ENCODE measurements at regions not wholly inside any gene's neighbourhood (a gene's known extent, or its start where the extent isn't known, plus 50 kb on each side); places are given as distances from the start of the nearest gene placed in this dataset.

DNA sequence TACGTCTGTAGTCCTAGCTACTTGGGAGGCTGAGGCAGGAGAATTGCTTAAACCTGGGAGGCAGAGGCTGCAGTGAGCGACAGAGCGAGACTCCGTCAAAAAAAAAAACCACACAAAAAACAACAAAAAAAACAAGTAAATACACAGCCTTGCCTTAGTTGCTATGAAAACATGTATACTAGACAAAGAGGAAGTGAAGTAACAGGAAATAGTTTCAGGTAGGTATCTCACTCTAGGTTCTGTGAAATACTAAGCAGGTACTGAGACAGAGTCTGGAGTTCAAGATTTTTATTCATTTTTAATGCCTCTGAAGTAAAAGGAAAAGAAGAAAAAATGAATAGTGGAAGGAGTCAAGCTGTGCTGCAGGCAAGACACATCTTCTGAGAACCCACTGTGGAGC is 687.9 kb upstream of the RGMB start:
- no peak for DNase-seq

DNA sequence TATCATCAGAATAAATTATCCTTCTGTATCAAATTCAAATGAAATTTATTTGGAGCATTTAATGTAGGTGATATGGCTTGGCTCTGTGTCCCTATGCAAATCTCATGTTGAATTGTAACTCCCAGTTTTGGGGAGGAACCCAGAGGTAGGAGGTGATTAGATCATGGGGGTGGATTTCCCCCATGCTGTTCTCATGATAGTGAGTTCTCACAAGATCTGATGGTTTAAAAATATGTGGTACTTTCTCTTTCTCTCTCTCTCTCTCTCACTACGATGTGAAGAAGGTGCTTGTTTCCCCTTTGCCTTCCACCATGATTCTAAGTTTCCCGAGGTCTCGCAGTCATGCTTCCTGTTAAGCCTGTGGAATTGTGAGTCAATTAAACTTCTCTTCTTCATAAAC is 678.4 kb upstream of the RGMB start:
- DNase-seq, result no peak

DNA sequence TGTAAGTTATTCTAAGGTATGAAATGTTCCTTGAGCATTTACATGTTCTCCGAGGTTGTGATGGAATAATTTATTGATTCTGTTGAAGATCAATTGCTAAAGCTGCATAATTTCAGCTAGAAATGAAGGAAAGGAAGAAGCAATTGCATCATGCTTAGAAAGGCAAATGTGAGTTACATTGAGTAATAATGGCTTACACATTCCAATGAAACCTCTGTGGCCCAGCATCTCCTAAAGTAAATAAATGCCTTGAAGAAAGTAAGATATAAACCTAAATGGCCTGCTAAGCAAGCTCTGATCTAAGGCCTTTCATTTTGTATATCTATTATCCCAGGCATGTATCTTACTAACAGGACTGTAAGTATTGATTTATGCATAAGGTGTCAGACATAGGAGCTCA is 677.3 kb upstream of the RGMB start:
- DNase-seq, result no peak

DNA sequence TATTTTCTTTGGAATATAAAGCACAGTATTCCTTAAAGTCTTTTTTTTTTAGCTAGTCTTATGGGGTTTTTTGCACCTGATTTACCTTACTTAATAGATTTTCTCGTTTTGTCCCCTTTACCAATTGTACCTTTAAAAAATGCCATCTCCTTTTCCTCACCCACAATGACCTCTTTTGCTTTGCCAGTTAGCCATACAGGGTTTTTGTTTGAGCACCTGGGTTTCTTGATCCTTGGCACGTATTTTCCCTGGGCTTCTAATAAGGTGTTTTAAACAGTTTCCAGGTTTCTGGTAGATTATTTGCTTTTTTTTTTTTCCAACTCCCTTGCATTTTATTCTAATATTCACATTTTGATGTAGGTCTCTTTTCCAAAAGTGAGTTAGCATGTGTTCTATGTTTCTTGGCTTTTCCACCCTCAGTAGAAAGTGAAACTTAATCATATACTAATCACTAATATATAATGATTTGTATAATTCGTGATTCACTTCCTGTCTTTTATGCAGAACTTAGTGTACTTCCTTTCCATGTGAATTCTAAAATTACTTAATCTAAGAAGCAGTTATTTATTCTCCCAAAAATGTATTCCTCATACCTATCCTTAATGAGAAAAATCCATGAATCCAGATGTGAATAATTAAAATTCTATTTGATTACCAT is 673.9 kb upstream of the RGMB start:
- DNase-seq, result no peak

DNA sequence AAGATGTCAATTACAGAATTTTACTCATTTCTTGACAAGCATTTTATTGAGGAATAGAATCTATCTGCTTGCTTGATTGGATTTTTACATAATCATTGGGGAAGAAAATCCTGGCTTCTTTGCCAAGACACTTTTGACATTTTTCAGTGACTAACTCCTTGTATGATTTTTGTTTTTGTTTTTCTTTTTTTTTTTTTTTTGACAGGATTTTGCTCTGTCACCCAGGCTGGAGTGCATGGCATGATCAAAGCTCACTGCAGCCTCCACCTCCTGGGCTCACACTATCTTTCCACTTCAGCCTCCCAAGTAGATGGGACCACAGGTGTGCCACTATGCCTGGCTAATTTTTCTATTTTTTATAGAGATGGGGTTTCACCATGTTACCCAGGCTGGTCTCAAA is 672.3 kb upstream of the RGMB start:
- no peak for DNase-seq

DNA sequence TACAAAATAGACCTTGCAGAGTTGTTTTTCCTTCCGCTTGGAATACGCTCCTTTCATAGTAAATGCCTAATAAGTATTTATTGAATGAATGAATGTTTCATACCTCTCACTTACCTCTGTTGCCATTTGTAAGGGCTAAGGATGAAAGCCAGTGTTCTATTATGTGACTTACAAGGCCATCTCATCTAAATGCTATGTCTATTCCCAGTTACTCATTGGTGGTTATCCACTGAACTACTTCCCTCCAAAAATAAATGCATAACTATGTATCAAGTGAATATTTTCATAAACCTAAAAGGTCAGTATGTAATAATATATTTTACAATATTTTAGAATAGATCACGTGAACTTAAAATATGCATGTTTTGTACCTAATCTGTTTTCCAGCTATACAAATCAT is 670.5 kb upstream of the RGMB start:
- DNase-seq, result no peak

DNA sequence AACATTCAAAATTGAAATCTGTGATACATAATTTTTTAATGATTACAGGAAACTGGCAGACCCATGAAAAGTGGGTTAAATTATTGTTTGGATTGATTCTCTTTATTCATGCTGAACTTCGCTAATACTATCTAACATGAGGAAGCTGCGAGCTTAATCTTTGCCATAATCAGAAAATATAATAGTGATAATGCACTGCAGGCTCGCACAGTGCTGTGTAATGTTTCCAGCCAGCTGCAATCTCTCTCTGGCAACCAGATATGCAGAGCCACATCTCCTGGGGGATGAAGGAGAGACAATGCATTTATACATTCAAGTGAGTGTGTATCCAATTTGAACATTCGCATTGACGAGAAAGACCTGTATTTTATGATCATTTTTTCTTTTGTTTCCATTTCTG is 669.7 kb upstream of the RGMB start:
- no peak for DNase-seq

DNA sequence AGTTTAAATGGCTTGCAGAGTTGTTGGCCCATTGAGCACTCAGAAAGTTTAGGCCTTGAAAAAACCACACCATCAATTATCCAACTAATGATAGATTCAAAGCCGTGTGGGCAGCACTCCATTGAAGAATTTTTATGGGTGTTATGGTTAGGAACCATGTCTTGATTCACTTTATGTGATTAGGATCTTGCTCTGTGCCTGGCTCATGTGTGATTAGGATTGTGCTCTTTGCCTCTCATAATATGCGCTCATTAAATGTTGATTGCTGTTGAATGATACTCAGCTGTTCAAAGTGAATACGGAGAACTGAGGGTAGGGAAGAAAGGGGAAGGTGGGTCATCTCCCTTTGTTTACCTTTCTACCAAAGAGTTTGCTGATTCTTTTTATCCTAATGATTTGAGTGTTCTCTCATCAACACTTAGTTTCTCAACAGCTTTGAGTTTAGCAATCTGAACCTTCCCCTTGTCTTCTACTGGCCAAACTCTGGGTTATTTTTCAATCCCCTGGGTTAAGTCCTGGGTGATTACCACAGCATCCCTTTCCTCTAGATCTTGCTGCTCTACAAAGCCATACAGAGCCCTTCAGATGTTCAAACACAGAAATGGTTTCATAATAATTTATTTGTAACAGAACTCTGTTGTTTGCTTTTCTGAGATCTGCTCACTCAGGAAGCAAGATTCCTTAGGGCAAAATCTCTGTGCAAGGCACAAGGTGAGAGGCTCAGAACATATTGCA is 668.8 kb upstream of the RGMB start:
- no peak for DNase-seq

DNA sequence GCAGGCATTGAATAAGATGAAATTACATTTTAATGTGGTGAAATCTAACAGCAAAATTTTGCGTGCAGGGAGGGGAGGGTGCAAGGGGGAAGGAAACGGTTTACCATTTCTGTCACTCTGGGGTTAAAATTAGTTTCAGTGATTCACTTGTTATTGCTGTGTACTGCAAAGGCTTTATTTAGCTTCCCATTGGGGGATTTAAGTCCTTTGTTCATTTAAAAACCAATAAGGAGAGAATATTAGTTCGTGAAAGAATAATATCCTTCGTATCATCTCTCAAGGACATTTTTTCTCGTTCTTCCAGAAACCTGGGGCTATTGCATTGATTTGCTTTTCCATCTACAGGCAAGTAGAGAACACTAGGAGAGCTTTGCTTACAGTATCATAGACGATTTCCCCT is 667.8 kb upstream of the RGMB start:
- no peak for DNase-seq

DNA sequence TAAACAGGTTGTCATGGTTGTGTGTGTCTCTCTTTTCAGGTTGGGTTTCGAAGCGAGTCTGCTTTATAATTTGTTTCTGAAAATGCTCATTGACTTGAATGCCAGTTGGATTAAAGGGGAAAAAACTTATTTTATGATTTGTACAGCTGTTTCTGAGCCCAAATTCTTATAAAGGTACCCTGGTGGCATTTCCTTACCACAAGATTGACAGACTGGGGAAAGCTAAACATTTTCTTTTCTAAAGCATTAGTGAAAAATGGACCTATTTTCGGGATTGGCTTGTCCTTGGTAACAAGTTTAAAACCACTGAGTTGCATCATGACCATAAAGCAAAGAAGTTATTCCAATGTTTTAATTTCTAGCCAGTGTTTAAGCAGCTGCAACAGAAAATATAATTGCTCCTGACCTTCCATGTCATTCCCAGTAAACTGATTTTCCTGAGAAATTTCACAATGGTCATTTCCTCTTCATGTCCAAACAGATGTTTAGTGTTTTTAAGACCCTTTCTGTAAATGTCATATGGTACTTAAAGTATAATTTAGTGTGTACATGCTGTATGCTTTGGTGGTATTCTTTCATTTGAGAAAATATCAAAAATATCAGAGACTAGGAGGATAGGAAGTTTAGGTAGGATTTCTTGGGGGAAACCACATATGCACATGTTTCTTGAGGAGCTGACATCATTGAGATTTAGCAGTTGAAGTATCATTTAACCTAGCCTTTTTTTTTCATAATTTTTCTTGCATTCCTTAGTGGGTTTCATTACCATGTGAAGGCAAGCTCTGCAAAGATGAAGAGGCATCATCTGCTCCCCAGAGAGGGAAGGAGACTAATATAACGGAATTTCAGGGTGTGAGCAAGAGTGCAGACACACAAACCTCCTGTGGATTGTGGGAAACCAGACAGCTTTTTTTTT is 667.1 kb upstream of the RGMB start:
- DNase-seq, result no peak

DNA sequence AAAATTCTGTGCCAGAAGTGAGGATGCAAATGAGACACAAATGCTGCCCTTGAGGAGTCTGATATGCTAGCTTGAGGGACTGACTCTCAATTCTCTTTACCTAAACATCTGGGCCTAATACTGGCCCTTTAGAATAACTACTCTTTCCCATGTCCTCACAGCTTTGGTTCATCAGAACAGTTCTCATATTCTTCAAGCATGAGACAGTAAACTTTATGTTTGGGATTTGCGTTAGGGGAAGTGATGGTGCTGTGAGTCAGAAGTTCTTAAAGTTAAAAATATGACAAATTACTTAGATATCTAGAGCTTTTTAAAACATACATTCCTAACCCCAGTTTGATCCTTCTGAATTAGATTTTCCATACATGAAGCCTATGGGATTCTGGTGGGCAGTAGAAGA is 665.0 kb upstream of the RGMB start:
- no peak for DNase-seq

DNA sequence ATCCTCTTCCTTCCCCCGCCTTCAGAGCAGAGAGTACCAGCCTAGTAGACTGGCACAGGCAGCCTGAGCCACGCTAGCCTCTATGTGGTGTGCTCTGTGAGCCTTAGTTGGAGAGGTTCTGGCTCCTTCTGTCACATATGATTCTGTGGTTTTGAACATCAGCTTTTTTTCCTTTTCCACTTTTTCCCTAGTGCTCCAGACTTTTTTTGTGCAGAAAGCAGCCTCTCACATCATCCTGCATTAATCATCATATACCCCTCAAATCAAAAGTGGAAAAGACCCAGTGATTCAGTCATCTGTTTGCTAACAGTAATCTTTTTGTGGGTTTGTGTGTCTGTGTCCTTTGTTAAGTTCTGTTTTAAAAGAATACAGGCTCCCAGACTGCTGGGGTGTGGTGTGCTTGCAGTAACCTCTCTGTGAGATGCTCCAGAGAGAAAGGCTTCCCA is 663.9 kb upstream of the RGMB start:
- no peak for DNase-seq

DNA sequence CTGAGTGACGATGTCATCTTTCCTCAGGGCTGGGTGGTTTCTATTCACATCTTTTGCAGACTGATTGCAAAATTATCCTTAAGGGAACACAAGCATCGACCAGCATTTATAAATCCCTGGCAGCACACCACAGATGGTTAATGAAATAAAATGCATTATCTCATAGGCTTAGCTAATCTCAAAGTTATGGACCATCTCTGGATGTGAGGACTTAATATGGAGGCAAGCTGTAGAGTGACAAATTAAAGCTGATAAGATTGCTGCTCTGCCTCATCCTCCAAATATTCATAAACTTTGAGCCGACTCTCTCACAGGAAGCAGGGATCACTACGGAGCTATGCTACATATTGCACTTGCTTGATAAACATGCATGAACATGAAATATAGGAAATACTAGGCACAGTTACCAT is 663.2 kb upstream of the RGMB start:
- DNase-seq, result no peak

DNA sequence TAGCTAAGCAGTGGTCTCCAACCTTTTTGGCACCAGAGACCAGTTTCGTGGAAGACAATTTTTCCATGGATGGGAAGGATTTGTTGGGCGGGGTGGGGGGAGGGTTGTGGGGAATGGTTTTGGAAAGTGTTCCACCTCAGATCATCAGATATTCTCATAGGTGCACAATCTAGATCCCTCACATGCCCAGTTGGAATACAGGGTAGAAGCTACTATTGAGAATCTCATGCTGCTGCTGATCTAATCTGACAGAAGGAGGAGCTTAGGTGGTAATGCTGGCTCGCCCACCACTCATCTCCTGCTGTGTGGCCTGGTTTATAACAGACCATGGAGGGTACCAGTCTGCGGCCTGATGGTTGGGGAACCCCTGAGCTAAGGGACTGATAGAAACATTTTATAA is 662.7 kb upstream of the RGMB start:
- DNase-seq, result no peak

DNA sequence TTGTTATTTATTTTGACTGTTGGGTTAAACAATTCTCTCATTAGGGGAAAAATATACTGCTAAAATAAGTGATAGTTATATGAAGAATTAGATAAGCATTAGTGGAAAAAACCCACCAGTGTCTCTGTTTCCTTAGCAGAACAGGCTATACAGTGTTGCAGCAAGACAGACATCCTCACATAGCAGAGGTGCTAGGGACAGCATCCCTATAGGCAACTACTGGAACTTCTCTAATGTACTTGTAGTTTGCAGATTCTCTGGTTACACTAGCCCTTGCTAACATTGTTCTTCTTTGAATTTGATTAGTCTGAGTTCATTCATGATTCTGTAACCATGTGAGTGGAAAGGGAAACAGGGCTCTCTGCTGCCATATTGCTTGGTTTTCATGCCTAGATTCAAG is 661.8 kb upstream of the RGMB start:
- no peak for DNase-seq

DNA sequence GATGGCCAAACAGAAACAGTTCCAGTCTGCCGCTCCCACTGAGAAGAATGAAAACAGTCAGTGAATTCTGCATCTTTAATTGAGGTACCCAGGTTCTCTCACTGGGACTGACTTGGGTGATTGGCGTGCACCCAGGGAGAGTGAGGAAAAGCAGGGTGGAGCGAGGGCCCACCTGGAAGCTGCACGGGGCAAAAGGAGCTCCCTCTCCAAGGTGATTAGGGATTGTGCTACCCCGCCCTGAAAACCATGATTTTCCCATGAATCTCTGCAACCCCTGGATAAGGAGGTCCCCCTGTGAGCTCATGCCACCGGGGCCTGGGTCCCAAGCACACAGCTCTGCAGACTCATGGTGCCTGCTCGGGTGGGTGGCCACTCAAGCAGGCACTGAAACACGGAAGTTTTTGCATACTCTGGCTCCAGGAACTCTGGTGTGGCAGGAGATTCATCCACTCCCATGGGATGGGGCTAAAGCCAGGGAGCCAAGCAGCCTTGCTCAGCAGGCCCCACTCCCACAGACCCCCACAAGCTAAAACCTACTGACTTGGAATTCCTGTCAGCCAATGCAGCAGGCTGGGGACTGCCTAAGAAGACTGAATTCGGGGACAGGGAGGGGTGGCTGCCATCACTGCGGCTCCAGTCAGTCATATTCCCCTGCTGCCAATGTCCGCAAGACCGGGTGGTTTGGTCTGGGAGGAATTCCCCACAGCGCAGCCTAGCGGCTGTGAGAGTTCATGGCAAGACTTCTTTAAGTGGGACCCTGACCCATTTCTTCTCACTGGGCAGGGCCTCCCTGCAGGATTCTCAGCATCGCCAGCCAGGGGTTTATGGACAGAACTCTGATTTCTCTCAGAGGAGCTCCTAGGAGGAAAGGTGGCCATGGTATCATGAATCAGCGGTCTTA is 652.2 kb upstream of the RGMB start:
- no peak for DNase-seq

DNA sequence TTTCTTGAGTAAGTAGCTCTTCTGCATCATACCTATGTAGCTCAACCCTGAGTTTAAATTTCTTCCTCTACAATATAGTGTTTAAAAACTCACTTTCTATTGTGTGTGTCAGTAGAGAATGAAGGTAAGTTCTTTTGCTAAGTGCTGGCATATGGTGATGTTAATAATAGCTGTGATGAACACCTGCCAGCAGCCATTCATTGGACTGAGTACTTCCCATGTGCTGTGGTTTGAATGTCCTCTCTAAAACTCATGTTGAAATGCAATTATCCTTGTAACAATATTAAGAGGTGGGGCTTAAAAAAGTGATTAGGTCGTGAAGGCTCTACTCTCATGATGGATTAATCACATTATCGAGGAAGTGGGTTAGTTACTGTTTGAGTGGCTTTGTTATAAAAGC is 645.2 kb upstream of the RGMB start:
- DNase-seq, result peak; percentile 16

DNA sequence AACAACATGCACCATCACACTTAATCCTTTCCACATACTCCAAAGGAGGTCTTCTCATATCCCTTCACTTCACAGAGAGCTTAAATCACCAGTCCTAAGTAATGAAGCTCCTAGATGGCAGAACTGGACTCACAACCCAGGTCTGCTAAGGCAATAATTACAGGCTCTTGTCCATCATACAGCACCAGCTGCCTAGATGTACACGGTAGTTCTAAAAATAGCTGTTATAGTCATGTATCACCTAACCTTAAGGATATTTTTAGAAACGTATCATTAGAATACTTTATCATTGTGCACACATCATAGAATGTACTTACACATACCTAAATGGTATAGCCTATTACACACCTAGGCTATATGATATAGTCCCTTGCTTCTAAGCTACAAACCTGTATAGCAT is 644.6 kb upstream of the RGMB start:
- DNase-seq, result no peak

DNA sequence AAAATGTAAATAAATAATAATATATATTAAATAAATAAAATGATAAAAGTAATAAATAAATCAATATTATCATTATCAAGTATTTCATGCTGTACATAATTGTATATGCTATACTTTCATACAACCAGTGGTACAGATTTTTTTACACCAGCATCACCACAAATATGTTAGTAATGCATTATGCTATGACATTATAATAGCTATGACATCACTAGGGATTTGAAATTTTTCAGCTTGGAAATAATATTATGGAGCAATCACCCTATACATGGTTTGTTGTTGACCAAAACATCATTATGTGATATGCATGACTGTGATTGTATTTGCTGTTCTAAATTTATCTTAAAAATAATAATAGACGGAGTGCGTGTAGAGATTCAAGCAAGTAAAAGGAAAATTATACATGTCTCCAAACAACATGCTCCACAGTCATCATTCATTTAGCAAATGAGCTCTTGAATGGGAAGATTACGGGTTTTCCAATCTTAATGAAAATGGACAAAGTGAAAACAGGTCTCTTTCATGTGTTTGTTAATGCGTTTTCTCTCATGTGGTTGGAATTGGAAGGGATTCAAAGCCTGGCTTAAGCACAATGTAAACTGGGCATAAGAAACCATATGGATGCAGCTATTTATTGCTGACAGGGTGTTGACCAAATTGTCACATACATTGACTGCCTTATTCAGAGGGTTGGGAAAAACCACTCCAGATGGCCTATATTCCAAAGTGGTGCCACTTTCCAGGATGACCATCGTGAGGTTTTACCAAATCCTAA is 643.0 kb upstream of the RGMB start:
- no peak for DNase-seq

DNA sequence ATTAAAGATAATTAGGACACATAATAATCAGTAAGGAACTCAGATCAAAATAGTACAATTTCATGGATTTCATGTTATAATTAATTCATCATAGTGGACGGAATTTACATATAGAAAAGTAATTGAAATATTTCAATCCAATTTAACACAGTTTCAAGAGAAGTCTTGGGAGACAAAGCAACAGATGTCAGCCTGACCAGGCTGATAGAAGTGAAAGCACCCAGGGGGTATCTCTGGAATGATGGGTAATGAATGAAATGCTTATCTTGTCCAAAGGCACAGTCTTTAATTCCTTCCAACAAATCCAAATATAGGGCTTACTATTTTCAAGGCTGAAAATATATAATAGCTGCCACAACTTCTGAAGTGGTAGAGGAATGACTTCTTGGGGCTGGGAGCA is 629.3 kb upstream of the RGMB start:
- DNase-seq, result no peak

DNA sequence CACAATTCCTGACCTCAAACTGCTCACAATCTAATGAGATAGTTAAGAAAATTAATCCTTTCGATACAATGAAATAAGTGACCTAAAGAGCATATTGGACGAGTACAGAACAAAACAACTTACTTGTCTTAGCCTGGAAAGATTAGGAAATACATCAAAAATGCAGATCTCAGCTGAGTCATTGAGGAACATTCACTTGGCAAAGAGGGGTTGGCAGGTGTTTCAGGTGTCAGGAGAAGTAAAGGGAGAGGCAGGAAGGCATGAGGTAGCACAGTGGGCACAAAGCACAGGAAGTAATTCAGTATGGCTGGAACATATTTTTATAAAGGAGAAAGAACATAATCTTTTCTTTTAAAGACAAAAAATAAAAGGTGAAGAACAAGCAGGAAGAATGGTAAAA is 628.8 kb upstream of the RGMB start:
- DNase-seq, result peak; percentile 5

DNA sequence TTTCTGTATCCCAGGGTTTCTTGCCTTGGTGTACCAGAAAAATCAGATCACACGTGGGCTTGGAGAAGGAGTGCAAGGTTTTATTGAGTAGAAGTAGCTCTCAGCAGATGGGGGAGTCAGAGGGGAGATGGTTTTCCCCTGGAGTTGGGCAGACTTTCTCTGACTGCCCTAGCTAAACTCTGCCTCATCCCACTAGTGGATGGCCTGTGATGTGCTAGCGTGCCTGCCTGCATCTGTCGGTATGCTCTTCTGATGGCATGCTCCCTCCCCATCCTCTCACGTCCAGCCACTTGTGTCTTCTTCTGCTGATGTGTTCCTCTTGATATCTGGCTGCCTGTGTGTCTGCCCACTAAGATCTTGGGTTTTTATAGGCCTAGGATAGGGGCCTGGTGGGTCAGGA is 616.1 kb upstream of the RGMB start:
- DNase-seq, result no peak
